ENCODE measurements at regions not wholly inside any gene's neighbourhood (a gene's known extent, or its start where the extent isn't known, plus 50 kb on each side); places are given as distances from the start of the nearest gene placed in this dataset.

- H3K9me3 ChIP-seq, result no peaks in the 10 kb centered on the region
- no peak overlapping the region for H3K4me3 ChIP-seq
- H3K4me1 ChIP-seq, result no peaks in the 10 kb centered on the region
- H3K27me3 ChIP-seq, result no peaks in the 10 kb centered on the region
- no peak overlapping the region for H3K27ac ChIP-seq
- no peaks in the 10 kb centered on the region for H3K36me3 ChIP-seq
- no peak for DNase-seq (ENCODE audit: extremely low spot score in 2 of 2)
- no peak for TF ChIP-seq POLR2A (IDR thresholded peaks at IDR 0.05)
- TF ChIP-seq POLR2AphosphoS5 (IDR thresholded peaks at IDR 0.05; ENCODE audit: insufficient read depth in 1 of 2, low read depth in 1 of 2), result no peak
- TF ChIP-seq CTCF (IDR thresholded peaks at IDR 0.05), result no peak
- intact Hi-C loops (cut with DNase I), result no loop called here
Observed at GRCh38 chr7:17474724-17475344, 176.4 kb downstream of the AHR start.

GRCh38 chr7:17477182-17477581, 178.7 kb downstream of the AHR start:
- intact Hi-C loops (cut with DNase I), result no loop called here
- no peaks in the 10 kb centered on the region for H3K4me1 ChIP-seq
- TF ChIP-seq POLR2AphosphoS5 (IDR thresholded peaks at IDR 0.05; ENCODE audit: insufficient read depth in 1 of 2, low read depth in 1 of 2), result peak in 1 of 2 donors; percentile 31
- no peak for TF ChIP-seq CTCF (IDR thresholded peaks at IDR 0.05)
- TF ChIP-seq POLR2A (IDR thresholded peaks at IDR 0.05), result no peak

GRCh38 chr7:17481118-17481517, 182.7 kb downstream of the AHR start:
- intact Hi-C loops (cut with DNase I), result no loop called here
- Histone ChIP-seq H3K27ac (no peak overlapping the region), H3K27me3 (no peaks in the 10 kb centered on the region), H3K36me3 (no peaks in the 10 kb centered on the region), H3K4me1 (no peaks in the 10 kb centered on the region), H3K9me3 (no peaks in the 10 kb centered on the region), H3K4me3 (no peak overlapping the region)
- TF ChIP-seq POLR2AphosphoS5 (IDR thresholded peaks at IDR 0.05; ENCODE audit: insufficient read depth in 1 of 2, low read depth in 1 of 2) (no peak), CTCF (IDR thresholded peaks at IDR 0.05) (no peak), POLR2A (IDR thresholded peaks at IDR 0.05) (no peak)
- DNase-seq (ENCODE audit: extremely low spot score in 2 of 2), result no peak

More at GRCh38 chr7:17477182-17477581, 178.7 kb downstream of the AHR start:
- DNase-seq (ENCODE audit: extremely low spot score in 2 of 2), result no peak
- H3K36me3 ChIP-seq, result no peaks in the 10 kb centered on the region
- no peak overlapping the region for H3K4me3 ChIP-seq
- H3K27me3 ChIP-seq, result no peaks in the 10 kb centered on the region
- H3K9me3 ChIP-seq, result no peaks in the 10 kb centered on the region
- H3K27ac ChIP-seq, result no peak overlapping the region

- no peak overlapping the region for H3K4me3 ChIP-seq
- no peaks in the 10 kb centered on the region for H3K36me3 ChIP-seq
- H3K9me3 ChIP-seq, result no peaks in the 10 kb centered on the region
- no peaks in the 10 kb centered on the region for H3K4me1 ChIP-seq
- H3K27ac ChIP-seq, result no peak overlapping the region
- H3K27me3 ChIP-seq, result no peaks in the 10 kb centered on the region
- no peak for TF ChIP-seq POLR2A (IDR thresholded peaks at IDR 0.05)
- TF ChIP-seq CTCF (IDR thresholded peaks at IDR 0.05), result no peak
- TF ChIP-seq POLR2AphosphoS5 (IDR thresholded peaks at IDR 0.05; ENCODE audit: insufficient read depth in 1 of 2, low read depth in 1 of 2), result no peak
- DNase-seq (ENCODE audit: extremely low spot score in 2 of 2), result no peak
- intact Hi-C loops (cut with DNase I), result no loop called here
Observed at GRCh38 chr7:17485368-17485767, 186.9 kb downstream of the AHR start.

- Histone ChIP-seq H3K9me3 (no peaks in the 10 kb centered on the region), H3K4me3 (no peak overlapping the region), H3K4me1 (no peaks in the 10 kb centered on the region), H3K27me3 (no peaks in the 10 kb centered on the region), H3K36me3 (no peaks in the 10 kb centered on the region), H3K27ac (no peak overlapping the region)
- DNase-seq (ENCODE audit: extremely low spot score in 2 of 2), result no peak
- intact Hi-C loops (cut with DNase I), result no loop called here
- TF ChIP-seq POLR2AphosphoS5 (IDR thresholded peaks at IDR 0.05; ENCODE audit: insufficient read depth in 1 of 2, low read depth in 1 of 2) (no peak), CTCF (IDR thresholded peaks at IDR 0.05) (no peak), POLR2A (IDR thresholded peaks at IDR 0.05) (no peak)
Observed at GRCh38 chr7:17485904-17486303, 187.5 kb downstream of the AHR start.

All from vagina (tissue), 2 donors.